Lung (tissue), 11 donors: ENCODE measurements at regions not wholly inside any gene's neighbourhood (a gene's known extent, or its start where the extent isn't known, plus 50 kb on each side); places are given as distances from the start of the nearest gene placed in this dataset.
"Not testable (repeated sequence)": the region's sequence is repeated elsewhere in the genome, so short reads cannot be mapped to it uniquely, and the experiment has no call there.

ENCODE experiments used
- ATAC-seq: fragments of 200-7000 bp; cut with Tn5 transposase; one replicate; pipeline ENCODE4 v1.9.1; 2020; ENCODE audit warnings: moderate number of reproducible peaks; ENCODE audit not compliant: insufficient read depth, low FRiP score
- DNase-seq, 3 donors: peaks; one replicate each; pipeline ENCODE4 v3.0.0-alpha.2; 2013 to 2017
- H3K27ac ChIP-seq, 2 donors: one replicate each; pipeline ENCODE4 v1.5.1; 2013; ENCODE audit warnings: mild to moderate bottlenecking in 2 of 2, moderate library complexity in 2 of 2, control low read depth in 1 of 2, inconsistent platforms in 1 of 2, low read depth in 1 of 2, low read length in 1 of 2
- H3K27me3 ChIP-seq, 3 donors: one replicate each; pipeline ENCODE4 v1.5.1; 2013; ENCODE audit warnings: low read length in 2 of 3; ENCODE audit not compliant: control insufficient read depth in 3 of 3, insufficient read depth in 3 of 3
- H3K36me3 ChIP-seq, 4 donors: one replicate each; pipeline ENCODE4 v1.5.1; 2013; ENCODE audit warnings: low read length in 4 of 4, mild to moderate bottlenecking in 1 of 4, moderate library complexity in 1 of 4; ENCODE audit not compliant: control insufficient read depth in 4 of 4, insufficient read depth in 4 of 4
- H3K4me1 ChIP-seq, 5 donors: one replicate each; pipeline ENCODE4 v1.5.1; 2013; ENCODE audit warnings: low read length in 5 of 5, mild to moderate bottlenecking in 2 of 5, moderate library complexity in 1 of 5; ENCODE audit not compliant: control insufficient read depth in 5 of 5, insufficient read depth in 5 of 5
- H3K4me3 ChIP-seq: one replicate; pipeline ENCODE4 v1.5.1; 2013; ENCODE audit warnings: mild to moderate bottlenecking, control low read depth, moderate library complexity
- H3K9ac ChIP-seq, 2 donors: one replicate each; pipeline ENCODE4 v1.5.1; 2013; ENCODE audit warnings: low read length in 2 of 2, control low read depth in 1 of 2; ENCODE audit not compliant: insufficient read depth in 1 of 2
- H3K9me3 ChIP-seq, 4 donors: one replicate each; pipeline ENCODE4 v1.5.1; 2013; ENCODE audit warnings: low read length in 3 of 4, mild to moderate bottlenecking in 1 of 4, moderate library complexity in 1 of 4; ENCODE audit not compliant: control insufficient read depth in 4 of 4, insufficient read depth in 3 of 4
- WGBS, 2 donors: extraction: QIAGEN DNeasy Blood & Tissue Kit; methylation state at CpG; one replicate each; pipeline ENCODE4 v1.1.7; 2013; 5-methylcytosine and 5-hydroxymethylcytosine counted together
- TF ChIP-seq, protein P1 (sequence below): IDR thresholded peaks from 2 replicates; pipeline ENCODE4 v1.5.1; 2012; ENCODE audit warnings: mild to moderate bottlenecking; ENCODE audit errors: control extremely low read depth, extremely low read depth
- donor health status: control.
- donor health status: control.
- donor health status: Bipolar disorder and iron deficiency.
- donor health status: healthy.
- donor health status: DM: yes; HTN: yes; CAD: no.

DNA sequence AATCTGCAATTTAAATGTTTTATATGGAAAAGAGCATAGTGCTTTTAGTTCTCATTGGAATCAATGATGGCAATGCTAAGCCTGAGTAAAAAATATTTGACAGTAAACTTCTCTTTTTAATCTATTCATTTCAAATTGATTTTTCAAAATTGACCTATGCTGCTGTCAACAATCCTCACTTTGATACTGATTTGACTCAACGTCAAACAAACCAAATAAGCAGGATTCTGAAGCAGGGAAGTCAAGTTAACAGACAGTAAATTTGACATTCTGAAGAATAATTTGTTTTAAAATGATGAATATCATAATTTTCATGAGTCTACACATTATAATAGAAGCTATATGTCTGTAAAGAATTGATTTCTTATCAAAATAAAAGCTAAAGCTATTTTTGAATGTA is 1053.1 kb downstream of the DIPK2A start:
- TF ChIP-seq, protein P1, sequence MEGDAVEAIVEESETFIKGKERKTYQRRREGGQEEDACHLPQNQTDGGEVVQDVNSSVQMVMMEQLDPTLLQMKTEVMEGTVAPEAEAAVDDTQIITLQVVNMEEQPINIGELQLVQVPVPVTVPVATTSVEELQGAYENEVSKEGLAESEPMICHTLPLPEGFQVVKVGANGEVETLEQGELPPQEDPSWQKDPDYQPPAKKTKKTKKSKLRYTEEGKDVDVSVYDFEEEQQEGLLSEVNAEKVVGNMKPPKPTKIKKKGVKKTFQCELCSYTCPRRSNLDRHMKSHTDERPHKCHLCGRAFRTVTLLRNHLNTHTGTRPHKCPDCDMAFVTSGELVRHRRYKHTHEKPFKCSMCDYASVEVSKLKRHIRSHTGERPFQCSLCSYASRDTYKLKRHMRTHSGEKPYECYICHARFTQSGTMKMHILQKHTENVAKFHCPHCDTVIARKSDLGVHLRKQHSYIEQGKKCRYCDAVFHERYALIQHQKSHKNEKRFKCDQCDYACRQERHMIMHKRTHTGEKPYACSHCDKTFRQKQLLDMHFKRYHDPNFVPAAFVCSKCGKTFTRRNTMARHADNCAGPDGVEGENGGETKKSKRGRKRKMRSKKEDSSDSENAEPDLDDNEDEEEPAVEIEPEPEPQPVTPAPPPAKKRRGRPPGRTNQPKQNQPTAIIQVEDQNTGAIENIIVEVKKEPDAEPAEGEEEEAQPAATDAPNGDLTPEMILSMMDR = no peak
- Histone ChIP-seq H3K4me1 (no peaks in the 10 kb centered on the region), H3K9me3 (no peaks in the 10 kb centered on the region), H3K4me3 (no peak overlapping the region), H3K36me3 (no peaks in the 10 kb centered on the region), H3K27ac (no peak overlapping the region), H3K9ac (no peak overlapping the region), H3K27me3 (no peaks in the 10 kb centered on the region)
- WGBS, 2 donors = 83% methylated on average over 1 of the region's 1 CpG
- DNase-seq (no peak), ATAC-seq (no peak)

- not testable (repeated sequence) for DNase-seq, ATAC-seq
These were observed 1055.6 kb downstream of the DIPK2A start for GRCh38 chr3:145027186-145027585.

DNA sequence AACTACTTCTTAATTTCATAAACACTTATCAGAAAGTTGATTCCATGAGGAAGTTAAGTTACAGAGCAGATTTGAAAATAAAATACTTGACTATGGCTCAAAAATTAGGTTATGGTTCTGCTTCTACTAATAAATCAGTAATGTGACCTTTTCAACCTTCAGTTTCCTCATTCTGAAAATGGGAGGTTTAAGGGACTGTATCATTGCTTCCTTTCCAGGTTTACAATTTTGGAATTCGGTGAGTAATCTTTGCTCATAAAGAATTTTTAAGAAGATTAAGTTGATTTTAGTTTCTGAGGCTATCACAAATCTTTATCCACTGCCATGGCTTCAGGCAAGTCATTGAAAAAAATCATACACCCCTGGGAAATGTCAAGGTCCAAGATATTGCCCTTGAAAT is 1061.2 kb downstream of the DIPK2A start:
- Histone ChIP-seq H3K27ac (no peak overlapping the region), H3K27me3 (no peaks in the 10 kb centered on the region), H3K36me3 (no peaks in the 10 kb centered on the region), H3K4me1 (no peaks in the 10 kb centered on the region), H3K9ac (no peak overlapping the region), H3K9me3 (no peaks in the 10 kb centered on the region), H3K4me3 (no peak overlapping the region)
- TF ChIP-seq, protein P1 = no peak
- WGBS, 2 donors = 77 to 87% methylated on average over 1 of the region's 1 CpG
- ATAC-seq = no peak
- no peak for DNase-seq

More at GRCh38 chr3:145027186-145027585, 1055.6 kb downstream of the DIPK2A start:
- not testable (repeated sequence) for H3K9ac ChIP-seq, H3K4me1 ChIP-seq, H3K27me3 ChIP-seq, H3K36me3 ChIP-seq, H3K4me3 ChIP-seq, H3K9me3 ChIP-seq, H3K27ac ChIP-seq
- 78 to 87% methylated on average over 3 of the region's 3 CpGs for WGBS, 2 donors

GRCh38 chr3:145035682-145036081 is 1064.1 kb downstream of the DIPK2A start:
- Histone ChIP-seq H3K27me3 (no peaks in the 10 kb centered on the region), H3K36me3 (no peaks in the 10 kb centered on the region), H3K9ac (no peak overlapping the region), H3K27ac (no peak overlapping the region), H3K4me3 (no peak overlapping the region), H3K4me1 (no peaks in the 10 kb centered on the region), H3K9me3 (no peaks in the 10 kb centered on the region)
- 88 to 93% methylated on average over 1 of the region's 1 CpG for WGBS, 2 donors
- ATAC-seq = no peak
- DNase-seq = no peak
- TF ChIP-seq, protein P1 = no peak

DNA sequence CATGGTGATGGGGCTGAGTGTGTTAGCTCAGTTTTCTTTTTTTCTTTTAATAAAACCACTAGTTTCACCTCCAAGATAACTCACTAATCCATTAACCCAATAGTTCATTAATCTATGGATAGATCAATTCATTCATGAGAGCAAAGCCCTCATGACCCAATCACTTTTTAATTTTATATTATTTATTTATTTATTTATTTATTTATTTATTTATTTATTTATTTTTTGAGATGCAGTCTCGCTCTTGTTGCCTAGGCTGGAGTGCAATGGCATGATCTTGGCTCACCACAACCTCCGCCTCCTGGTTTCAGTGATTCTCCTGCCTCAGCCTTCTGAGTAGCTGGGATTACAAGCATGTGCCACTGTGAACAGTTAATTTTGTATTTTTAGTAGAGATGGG is 1082.4 kb downstream of the DIPK2A start:
- DNase-seq, H3K36me3 ChIP-seq, H3K27me3 ChIP-seq, H3K9me3 ChIP-seq, H3K4me1 ChIP-seq, H3K4me3 ChIP-seq, H3K9ac ChIP-seq, ATAC-seq, H3K27ac ChIP-seq: not testable (repeated sequence)
- WGBS, 2 donors = 91 to 93% methylated on average over 2 of the region's 2 CpGs
